D721Med (cell line): ENCODE measurements at regions not wholly inside any gene's neighbourhood (a gene's known extent, or its start where the extent isn't known, plus 50 kb on each side); places are given as distances from the start of the nearest gene placed in this dataset.

Experiments used
- DNase-seq: peaks from one replicate; pipeline ENCODE4 v3.0.0; 2011; ENCODE audit warnings: low spot score; ENCODE audit not compliant: insufficient read length
- FAIRE-seq: peaks from 2 replicates; lab custom pipeline; 2011; peaks lifted over from hg19 to GRCh38; lab: Jason Lieb, UNC
- CTCF ChIP-seq: IDR thresholded peaks from 2 replicates; pipeline ENCODE4 v1.5.1; 2012; ENCODE audit warnings: mild to moderate bottlenecking, control low read depth; ENCODE audit not compliant: insufficient read depth; ENCODE audit errors: missing control alignments

DNA sequence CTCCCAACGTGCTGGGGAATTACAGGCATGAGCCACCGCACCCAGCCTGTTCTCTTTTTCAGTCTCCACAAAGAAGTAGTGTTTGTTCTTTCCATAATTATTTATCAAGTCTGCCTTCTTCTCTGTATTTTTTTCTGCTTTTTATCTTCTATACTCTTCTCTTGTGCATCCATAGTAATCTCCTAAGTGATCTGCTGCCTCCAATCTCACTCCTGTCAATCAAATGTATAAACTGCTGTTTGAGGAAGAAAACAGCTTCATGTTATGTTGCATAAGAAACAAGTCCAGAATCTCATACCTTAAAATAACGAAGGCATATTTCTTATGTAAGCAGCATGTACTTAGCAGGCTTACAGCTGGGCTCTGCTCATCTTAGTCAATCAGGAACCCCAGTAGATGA lies 801.6 kb upstream of the NR2F2 start:
- DNase-seq (no peak), FAIRE-seq (no peak)
- TF ChIP-seq CTCF = no peak

DNA sequence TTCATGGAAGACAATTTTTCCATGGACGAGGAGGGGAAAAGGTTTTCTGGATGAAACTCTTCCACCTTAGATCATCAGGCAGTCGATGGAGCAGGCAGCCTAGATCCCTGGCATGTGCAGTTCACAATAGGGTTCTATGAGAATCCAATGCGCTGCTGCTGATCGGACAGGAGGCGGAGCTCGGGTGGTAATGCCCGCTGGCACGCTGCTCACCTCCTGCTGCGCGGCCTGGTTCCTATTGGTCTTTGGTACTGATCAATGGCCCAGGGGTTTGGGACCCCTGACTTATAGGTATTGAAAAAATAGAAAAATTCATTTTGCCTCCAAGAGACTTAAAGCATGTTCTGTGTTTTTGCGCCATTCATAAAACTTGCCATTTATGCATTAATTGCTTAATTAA lies 793.9 kb upstream of the NR2F2 start:
- no peak for FAIRE-seq
- TF ChIP-seq CTCF = no peak
- DNase-seq = no peak

GRCh38 chr15:95538693-95539092 lies 791.8 kb upstream of the NR2F2 start:
- FAIRE-seq (no peak), DNase-seq (no peak)
- no peak for TF ChIP-seq CTCF

DNA sequence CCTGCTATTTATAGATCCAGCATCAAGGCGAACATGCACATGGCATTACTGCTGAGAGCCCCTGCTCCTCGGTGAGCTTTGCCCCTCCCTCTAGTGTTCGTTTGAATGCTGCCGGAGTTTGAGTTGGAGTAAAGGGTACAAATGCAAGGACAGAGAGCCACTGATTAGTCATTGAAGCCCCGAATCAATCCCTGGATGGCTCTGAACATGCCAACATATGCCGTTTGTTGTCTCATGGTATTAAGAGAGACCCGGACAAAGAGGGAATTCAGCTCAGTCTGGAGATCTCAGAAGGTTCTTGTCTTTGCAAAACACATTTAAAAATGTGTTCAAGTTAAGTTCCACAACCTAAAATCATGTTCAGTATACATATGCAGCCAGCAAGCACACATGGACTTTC lies 789.2 kb upstream of the NR2F2 start:
- DNase-seq = no peak
- TF ChIP-seq CTCF = no peak
- FAIRE-seq = no peak

DNA sequence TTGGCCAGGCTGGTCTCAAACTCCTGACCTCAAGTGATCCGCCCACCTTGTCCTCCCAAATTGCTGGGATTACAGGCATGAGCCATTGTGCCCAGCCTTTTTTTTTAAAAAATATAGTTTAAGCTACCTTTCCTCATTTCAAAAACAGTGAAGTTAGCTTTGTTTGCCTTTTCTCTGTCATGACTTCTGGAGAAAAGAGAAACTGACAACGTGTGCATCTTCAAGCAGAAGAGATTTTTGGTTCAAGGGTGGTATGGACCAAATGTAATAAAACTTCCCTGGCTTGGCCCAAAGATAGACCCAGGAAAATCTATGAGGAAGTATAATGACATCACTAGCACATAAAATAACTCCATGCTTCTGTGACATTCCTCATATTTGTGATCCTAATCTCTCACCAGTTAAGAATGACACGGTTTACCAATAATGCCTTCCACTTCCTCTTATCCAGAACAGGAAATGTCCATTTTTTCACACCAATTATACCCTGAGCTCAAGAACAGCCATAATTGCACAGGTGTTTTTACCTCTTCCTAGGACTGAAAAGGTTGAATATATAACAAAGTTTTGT lies 781.2 kb upstream of the NR2F2 start:
- DNase-seq (no peak), FAIRE-seq (no peak)
- no peak for TF ChIP-seq CTCF

- no peak for DNase-seq
- FAIRE-seq = no peak
- TF ChIP-seq CTCF = no peak
Measured at GRCh38 chr15:95550702-95551101, 779.8 kb upstream of the NR2F2 start.

DNA sequence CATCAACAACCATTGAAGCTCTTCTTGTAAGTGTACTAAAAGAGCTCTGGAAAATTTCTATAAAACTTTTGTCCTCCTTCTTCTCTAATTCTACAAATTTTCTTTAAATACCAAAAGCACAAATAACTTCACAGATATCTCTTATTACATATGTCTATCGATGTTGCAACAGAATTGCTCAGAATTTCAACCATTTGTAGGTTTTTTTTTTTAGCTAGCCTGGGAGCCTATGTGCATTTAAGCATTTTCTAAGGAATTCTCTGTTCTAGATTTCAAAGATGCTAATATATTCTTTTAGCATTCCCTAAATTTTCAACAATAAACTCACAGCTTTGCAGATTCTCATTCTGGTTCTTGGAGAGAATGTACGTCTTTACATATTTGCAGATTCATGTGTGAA lies 774.3 kb upstream of the NR2F2 start:
- FAIRE-seq = no peak
- TF ChIP-seq CTCF = no peak
- DNase-seq = no peak
